Hematopoietic multipotent progenitor cell treated with erythropoietin and hydrocortisone succinate and interleukin-3 and kit ligand, for 4 days (in vitro differentiated cells): ENCODE measurements at regions not wholly inside any gene's neighbourhood (a gene's known extent, or its start where the extent isn't known, plus 50 kb on each side); places are given as distances from the start of the nearest gene placed in this dataset.
"Not testable (repeated sequence)": the region's sequence is repeated elsewhere in the genome, so short reads cannot be mapped to it uniquely, and the experiment has no call there.

Experiments
- DNase-seq: peaks from one replicate; pipeline ENCODE4 v3.0.0-alpha.2; 2015

DNA sequence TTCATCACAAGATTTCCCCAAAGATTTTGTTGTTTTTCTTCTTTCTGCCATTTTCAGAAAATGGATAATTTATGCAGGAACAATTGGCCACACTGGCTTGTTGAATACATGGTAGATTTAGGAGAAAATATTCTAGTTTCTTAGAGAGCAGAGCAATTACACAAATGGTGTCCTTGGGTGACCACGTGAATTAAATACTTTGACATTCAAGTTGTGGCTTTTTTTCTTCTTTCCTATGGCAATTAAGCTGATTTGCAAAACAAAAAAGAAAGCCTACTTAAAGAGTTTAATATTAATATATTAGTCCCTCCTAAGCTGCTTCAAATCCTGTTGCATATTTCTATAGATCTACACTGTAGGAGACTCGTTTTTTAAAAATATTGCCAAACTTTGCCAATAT lies 133.0 kb upstream of the HTR2C start:
- DNase-seq, result no peak

DNA sequence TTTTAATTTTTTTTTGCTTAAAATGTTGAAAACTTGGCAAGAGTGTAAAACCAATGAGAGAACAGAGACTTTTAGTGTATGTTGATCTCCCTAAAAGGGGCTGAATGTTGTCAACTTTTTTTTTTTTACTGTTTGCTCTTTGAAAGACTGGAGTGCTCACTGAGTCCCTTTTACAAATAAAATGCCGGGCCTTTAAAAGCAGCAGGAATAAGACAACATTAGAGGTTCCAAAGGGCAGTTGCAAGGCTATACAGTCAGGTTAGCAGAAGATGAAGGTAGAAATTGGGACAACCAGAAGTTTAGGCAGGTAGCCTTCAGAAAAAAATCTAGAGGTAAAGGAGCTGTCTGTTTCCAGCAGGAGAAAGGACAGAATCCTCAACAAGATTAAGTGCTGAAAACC lies 132.5 kb upstream of the HTR2C start:
- DNase-seq, result no peak

DNA sequence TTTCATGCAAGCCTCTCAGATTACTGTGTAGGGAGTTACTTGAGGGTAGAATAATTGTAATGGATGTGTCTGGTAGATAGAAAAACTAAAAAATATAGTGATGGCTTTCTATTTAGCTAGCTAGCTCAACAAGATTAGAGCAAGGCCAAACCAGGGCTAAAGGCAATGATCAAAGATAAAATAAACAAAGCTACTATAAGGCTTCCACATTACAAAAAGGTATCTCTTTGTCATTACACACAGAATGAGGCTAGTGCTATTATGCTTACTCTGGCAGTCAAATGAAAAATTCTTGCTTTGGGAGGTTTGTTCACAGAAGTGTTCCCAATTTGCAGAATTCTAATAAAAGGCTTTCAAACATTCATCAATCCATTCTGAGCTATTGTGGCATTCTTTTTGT lies 121.6 kb upstream of the HTR2C start:
- DNase-seq, result no peak

DNA sequence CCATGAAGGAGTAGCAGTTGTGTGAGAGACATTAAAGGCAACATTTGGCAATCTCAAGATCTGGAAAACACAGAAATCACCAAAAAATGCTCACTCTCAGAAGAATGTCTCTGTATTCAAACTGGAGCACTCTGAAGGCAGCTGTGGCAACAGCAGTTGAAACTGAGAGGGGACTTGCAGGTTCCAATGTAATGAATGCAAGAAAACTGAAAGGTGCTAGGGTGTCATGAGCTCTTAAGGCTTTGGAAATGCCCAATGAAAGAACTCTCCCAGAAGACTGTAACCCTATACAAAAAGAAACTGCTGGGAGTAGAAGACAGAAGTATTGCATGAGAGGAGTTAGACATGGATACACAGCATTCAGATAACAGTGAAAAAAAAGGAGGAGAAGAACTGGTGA lies 118.2 kb upstream of the HTR2C start:
- DNase-seq, result no peak

DNA sequence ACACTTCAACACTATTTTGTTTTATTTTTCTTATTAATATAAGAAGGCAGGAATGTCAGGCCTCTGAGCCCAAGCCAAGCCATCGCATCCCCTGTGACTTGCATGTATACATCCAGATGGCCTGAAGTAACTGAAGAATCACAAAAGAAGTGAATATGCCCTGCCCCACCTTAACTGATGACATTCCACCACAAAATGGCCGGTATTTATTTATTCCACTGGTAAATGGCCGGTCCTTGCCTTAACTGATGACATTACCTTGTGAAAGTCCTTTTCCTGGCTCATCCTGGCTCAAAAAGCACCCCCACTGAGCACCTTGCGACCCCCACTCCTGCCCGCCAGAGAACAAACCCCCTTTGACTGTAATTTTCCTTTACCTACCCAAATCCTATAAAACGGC lies 111.9 kb upstream of the HTR2C start:
- DNase-seq, result not testable (repeated sequence)

DNA sequence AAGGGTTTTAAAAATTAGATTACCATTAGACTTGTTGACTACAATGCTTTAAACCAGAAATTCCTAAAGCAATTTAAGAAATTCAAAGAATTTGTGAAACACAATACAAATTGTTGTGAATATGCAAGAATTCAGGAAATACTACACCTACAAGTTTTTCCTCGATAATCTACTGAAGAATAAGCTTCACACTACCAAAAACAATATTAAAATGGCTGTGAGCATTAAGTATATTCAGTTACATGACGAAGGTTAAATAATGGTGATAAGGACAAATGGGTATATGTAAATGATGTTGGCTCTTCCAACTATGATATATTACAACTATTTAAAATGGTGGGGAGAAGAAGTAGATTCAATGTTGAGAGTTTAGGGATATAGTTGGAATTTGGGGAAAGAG lies 111.1 kb upstream of the HTR2C start:
- no peak for DNase-seq

DNA sequence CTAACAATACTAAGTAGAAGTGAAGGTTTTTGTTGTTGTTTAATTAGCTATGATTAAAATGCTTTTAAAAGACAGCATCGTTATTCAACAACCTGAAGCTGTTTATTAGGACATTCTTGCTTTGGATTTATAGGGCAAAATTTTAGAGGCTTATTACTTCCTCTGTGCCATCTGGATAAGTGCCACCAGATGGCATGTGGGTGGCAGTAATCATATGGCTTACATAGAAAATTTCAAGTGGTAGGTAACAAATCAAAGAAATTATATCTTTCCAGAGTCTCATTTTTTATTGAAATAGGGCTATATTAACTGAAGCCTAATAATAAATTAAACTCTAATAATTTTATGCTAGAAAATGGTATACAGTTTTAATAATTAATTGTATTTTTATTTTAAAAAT lies 83.3 kb upstream of the HTR2C start:
- DNase-seq, result peak; percentile 21

DNA sequence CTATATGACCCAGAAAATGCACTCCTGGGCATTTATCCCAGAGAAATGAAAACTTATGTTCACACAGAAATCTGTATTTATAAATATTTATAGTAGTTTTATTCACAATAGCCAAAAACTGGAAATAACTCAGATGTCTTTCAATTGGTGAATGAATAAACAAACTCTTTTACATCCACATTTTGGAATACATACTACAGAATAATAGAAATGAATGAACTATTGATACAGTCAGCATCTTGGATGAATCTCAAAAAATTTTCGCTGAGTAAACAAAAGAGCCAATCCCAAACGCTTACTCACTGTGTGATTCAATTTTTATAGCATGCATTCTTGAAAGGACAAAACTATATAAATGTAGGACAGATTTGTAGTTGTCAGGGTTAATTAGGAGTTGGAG lies 75.1 kb upstream of the HTR2C start:
- DNase-seq, result no peak

DNA sequence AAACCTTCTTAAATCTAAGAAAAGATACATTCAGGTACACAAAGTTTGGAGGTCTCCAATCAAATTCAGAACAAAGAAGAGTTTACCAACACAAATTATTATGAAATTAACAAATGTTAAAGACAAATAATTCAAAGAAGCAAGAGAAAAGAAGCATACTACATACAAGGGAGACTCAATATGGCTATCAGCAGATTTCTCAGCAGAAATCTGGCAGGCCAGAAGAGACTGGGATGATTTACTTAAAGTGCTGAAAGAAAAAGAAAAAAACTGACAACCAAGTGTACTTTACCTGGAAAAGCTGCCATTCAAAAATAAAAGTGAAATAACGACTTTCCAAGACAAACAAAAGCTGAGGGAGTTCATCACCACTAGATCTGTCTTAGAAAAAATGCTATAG lies 64.4 kb upstream of the HTR2C start:
- no peak for DNase-seq

DNA sequence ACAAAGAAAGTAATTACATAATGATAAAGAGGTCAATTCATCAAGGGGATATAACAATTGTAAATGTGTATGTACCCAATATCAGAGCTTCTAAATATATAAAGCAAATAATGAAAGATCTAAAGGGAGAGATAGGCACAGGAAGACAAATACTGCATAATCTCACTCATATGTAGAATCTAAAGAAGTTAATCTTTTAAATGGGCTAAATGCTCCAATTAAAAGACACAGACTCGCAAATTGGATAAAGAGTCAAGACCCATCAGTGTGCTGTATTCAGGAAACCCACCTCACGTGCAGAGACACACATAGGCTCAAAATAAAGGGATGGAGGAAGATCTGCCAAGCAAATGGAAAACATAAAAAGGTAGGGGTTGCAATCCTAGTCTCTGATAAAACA lies 63.2 kb upstream of the HTR2C start:
- not testable (repeated sequence) for DNase-seq

DNA sequence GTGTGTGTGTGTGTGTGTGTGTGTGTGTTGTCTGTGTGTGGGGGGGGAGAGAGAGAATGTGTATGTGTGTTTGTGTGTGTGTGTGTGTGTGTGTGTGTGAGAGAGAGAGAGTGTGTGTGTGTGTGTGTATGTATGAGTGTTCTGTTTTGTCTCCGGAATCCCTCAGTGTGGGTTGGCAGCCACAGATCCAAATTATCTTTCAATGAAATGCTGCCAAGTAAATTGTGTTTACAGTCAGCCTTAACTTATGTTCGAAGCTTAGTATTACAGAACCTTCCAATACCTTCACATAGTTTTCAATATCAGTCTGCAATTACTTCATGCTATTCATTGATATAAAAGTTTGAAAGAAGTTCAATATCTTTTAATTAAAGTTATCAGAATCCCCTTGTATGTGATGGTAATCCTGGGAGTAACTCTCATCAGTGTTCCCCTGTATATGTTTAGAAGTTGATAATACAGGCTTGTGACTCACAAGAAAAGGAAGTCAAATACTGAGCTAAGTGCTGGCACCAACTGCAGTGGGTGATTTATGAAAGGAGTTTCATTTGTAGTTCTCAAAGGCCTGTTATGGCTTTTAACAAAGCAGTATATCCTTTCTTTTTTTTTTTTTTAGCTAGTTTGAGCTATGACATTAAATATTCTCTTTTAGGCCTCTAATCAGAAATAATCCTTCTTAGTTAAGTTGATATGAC lies 51.6 kb upstream of the HTR2C start:
- DNase-seq, result peak; percentile 27
